Thyroid gland (tissue), 4 donors: ENCODE measurements at regions not wholly inside any gene's neighbourhood (a gene's known extent, or its start where the extent isn't known, plus 50 kb on each side); places are given as distances from the start of the nearest gene placed in this dataset.

Experiments
- DNase-seq, 2 donors: peaks; one replicate each; pipeline ENCODE4 v3.0.0-alpha.2; 2019
- H3K27ac ChIP-seq, 3 donors: fragments of 200-600 bp; sonication (generic); 1 replicate in 2 of 3; 2 replicates in 1 of 3; pipeline ENCODE4 v1.5.1; 2016 to 2019; ENCODE audit warnings: mild to moderate bottlenecking in 1 of 3, moderate library complexity in 1 of 3
- H3K27me3 ChIP-seq: fragments of 200-600 bp; sonication (generic); one replicate; pipeline ENCODE4 v1.5.1; 2019
- H3K36me3 ChIP-seq, 2 donors: fragments of 200-600 bp; sonication (generic); one replicate each; pipeline ENCODE4 v1.5.1; 2016 to 2019
- H3K4me1 ChIP-seq, 2 donors: fragments of 200-600 bp; sonication (generic); one replicate each; pipeline ENCODE4 v1.5.1; 2017 to 2019
- H3K4me3 ChIP-seq, 3 donors: fragments of 200-600 bp; sonication (generic); replicated peaks in 1 of 3; 1 replicate in 2 of 3; 2 replicates in 1 of 3; pipeline ENCODE4 v1.5.1; 2016; ENCODE audit warnings: mild to moderate bottlenecking in 1 of 3
- H3K9me3 ChIP-seq: fragments of 200-600 bp; sonication (generic); one replicate; pipeline ENCODE4 v1.5.1; 2017
- POLR2A ChIP-seq, 2 donors: fragments of 450-650 bp; IDR thresholded peaks; one replicate each; pipeline ENCODE4 v1.6.1; 2017; ENCODE audit warnings: antibody characterized with exemption in 2 of 2, mild to moderate bottlenecking in 2 of 2, moderate library complexity in 1 of 2
- WGBS, 2 donors: methylation state at CpG; one replicate each; pipeline ENCODE4 v1.1.5; 2017; 5-methylcytosine and 5-hydroxymethylcytosine counted together
- intact Hi-C: fragments of 100-400 bp; cut with DNase I; formaldehyde crosslinking; loops from one replicate; pipeline ENCODE4 v1.15.1; 2023
- TF ChIP-seq, protein P1 (sequence below), 6 experiments: fragments of 200-600 bp in 3 of 6; fragments of 450-650 bp in 3 of 6; sonication (generic) in 3 of 6; IDR thresholded peaks; one replicate each; pipeline ENCODE4 v1.5.1; 2016 to 2019; ENCODE audit warnings: antibody characterized with exemption in 6 of 6, mild to moderate bottlenecking in 2 of 6, inconsistent platforms in 1 of 6, moderate library complexity in 1 of 6

- DNase-seq: no peak
- 76 to 77% methylated on average over 3 of the region's 3 CpGs for WGBS, 2 donors
- Histone ChIP-seq H3K9me3 (no peaks in the 10 kb centered on the region), H3K27ac (no peak overlapping the region), H3K4me1 (no peaks in the 10 kb centered on the region), H3K36me3 (no peaks in the 10 kb centered on the region), H3K4me3 (no peak overlapping the region), H3K27me3 (no peaks in the 10 kb centered on the region)
- TF ChIP-seq, protein P1, sequence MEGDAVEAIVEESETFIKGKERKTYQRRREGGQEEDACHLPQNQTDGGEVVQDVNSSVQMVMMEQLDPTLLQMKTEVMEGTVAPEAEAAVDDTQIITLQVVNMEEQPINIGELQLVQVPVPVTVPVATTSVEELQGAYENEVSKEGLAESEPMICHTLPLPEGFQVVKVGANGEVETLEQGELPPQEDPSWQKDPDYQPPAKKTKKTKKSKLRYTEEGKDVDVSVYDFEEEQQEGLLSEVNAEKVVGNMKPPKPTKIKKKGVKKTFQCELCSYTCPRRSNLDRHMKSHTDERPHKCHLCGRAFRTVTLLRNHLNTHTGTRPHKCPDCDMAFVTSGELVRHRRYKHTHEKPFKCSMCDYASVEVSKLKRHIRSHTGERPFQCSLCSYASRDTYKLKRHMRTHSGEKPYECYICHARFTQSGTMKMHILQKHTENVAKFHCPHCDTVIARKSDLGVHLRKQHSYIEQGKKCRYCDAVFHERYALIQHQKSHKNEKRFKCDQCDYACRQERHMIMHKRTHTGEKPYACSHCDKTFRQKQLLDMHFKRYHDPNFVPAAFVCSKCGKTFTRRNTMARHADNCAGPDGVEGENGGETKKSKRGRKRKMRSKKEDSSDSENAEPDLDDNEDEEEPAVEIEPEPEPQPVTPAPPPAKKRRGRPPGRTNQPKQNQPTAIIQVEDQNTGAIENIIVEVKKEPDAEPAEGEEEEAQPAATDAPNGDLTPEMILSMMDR (IDR thresholded peaks at IDR 0.05): no peak
- no peak for TF ChIP-seq POLR2A (IDR thresholded peaks at IDR 0.05)
- intact Hi-C loops: no loop called here
Measured at GRCh38 chr1:98025858-98026257, 105.0 kb upstream of the DPYD start.

GRCh38 chr1:98021126-98021525, 100.3 kb upstream of the DPYD start:
- intact Hi-C loops: no loop called here
- Histone ChIP-seq H3K27me3 (no peaks in the 10 kb centered on the region), H3K4me1 (no peaks in the 10 kb centered on the region), H3K36me3 (no peaks in the 10 kb centered on the region), H3K9me3 (no peaks in the 10 kb centered on the region), H3K27ac (no peak overlapping the region), H3K4me3 (no peak overlapping the region)
- 83 to 90% methylated on average over 3 of the region's 3 CpGs for WGBS, 2 donors
- TF ChIP-seq POLR2A (IDR thresholded peaks at IDR 0.05): no peak
- TF ChIP-seq, protein P1 (IDR thresholded peaks at IDR 0.05): no peak
- no peak for DNase-seq

- H3K27me3 ChIP-seq: no peaks in the 10 kb centered on the region
- no peak for TF ChIP-seq POLR2A (IDR thresholded peaks at IDR 0.05)
- TF ChIP-seq, protein P1 (IDR thresholded peaks at IDR 0.05): no peak
- no peak overlapping the region for H3K27ac ChIP-seq
- H3K9me3 ChIP-seq: no peaks in the 10 kb centered on the region
- no peak overlapping the region for H3K4me3 ChIP-seq
- intact Hi-C loops: no loop called here
- no peak for DNase-seq
- 80 to 82% methylated on average over 2 of the region's 2 CpGs for WGBS, 2 donors
- no peaks in the 10 kb centered on the region for H3K4me1 ChIP-seq
- H3K36me3 ChIP-seq: no peaks in the 10 kb centered on the region
Measured at GRCh38 chr1:98019747-98020146, 98.9 kb upstream of the DPYD start.

GRCh38 chr1:98018074-98018473, 97.2 kb upstream of the DPYD start:
- TF ChIP-seq, protein P1 (IDR thresholded peaks at IDR 0.05): no peak
- TF ChIP-seq POLR2A (IDR thresholded peaks at IDR 0.05): no peak
- WGBS, 2 donors: 67 to 75% methylated on average over 2 of the region's 2 CpGs

DNA sequence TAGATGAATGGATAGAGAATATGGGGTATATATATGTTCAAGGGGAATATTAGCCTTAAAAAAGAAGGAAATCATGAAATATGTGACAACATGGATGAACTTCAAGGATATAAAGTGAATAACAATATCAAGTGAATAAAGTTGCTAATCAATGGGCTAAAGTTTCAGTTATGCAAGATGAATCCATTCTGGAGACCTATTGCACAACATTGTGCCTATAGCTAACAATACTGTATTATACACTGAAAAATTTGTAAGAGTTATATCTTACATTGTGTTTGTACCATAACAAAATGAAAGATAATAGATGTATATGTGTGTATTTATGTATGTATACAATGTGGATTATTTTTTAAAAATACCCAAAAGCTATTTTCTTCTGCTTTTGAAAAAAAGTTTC, 96.3 kb upstream of the DPYD start:
- no peaks in the 10 kb centered on the region for H3K27me3 ChIP-seq

More at GRCh38 chr1:98018074-98018473, 97.2 kb upstream of the DPYD start:
- Histone ChIP-seq H3K4me3 (no peak overlapping the region), H3K27ac (no peak overlapping the region), H3K4me1 (no peaks in the 10 kb centered on the region), H3K9me3 (no peaks in the 10 kb centered on the region), H3K27me3 (no peaks in the 10 kb centered on the region), H3K36me3 (no peaks in the 10 kb centered on the region)
- intact Hi-C loops: no loop called here
- DNase-seq: no peak

More for the DNA sequence above, 96.3 kb upstream of the DPYD start:
- no peak for DNase-seq
- TF ChIP-seq, protein P1 (IDR thresholded peaks at IDR 0.05): no peak
- TF ChIP-seq POLR2A (IDR thresholded peaks at IDR 0.05): no peak
- H3K9me3 ChIP-seq: no peaks in the 10 kb centered on the region
- H3K4me3 ChIP-seq: no peak overlapping the region
- H3K36me3 ChIP-seq: no peaks in the 10 kb centered on the region
- H3K27ac ChIP-seq: no peak overlapping the region
- H3K4me1 ChIP-seq: no peaks in the 10 kb centered on the region
- intact Hi-C loops: no loop called here
